K562 (cell line): ENCODE measurements at regions not wholly inside any gene's neighbourhood (a gene's known extent, or its start where the extent isn't known, plus 50 kb on each side); places are given as distances from the start of the nearest gene placed in this dataset.

ENCODE experiments used
- BACH1 ChIP-seq: fragments of 200-800 bp; sonication (Bioruptor generic); IDR thresholded peaks from 2 replicates; pipeline ENCODE4 v1.6.1; 2016; ENCODE audit warnings: missing genetic modification characterization, missing compliant biosample characterization
- CBX2 ChIP-seq: fragments of 200-600 bp; sonication (generic); IDR thresholded peaks from one replicate; pipeline ENCODE4 v1.6.1; 2012; ENCODE audit warnings: mild to moderate bottlenecking, low read length, inconsistent platforms; ENCODE audit not compliant: insufficient read depth, poor library complexity, severe bottlenecking
- MAFF ChIP-seq: IDR thresholded peaks from 2 replicates; pipeline ENCODE4 v1.6.1; 2012; ENCODE audit warnings: low read length, improper control_type of control experiment
- MTA2 ChIP-seq: fragments of 450-650 bp; IDR thresholded peaks from 2 replicates; pipeline ENCODE4 v1.6.1; 2016; ENCODE audit warnings: low read depth
- TAF1 ChIP-seq: IDR thresholded peaks from 2 replicates; pipeline ENCODE4 v1.6.1; 2011; ENCODE audit warnings: mild to moderate bottlenecking, low read length, moderate library complexity; ENCODE audit not compliant: insufficient read depth, control insufficient read depth, severe bottlenecking; ENCODE audit errors: extremely low read depth
- ZNF347 ChIP-seq: fragments of 450-650 bp; formaldehyde crosslinking; IDR thresholded peaks from 2 replicates; pipeline ENCODE4 v1.4.0; 2020; ENCODE audit warnings: low read depth, mild to moderate bottlenecking, moderate library complexity
- ZNF778 ChIP-seq: fragments of 450-650 bp; formaldehyde crosslinking; IDR thresholded peaks from 2 replicates; pipeline ENCODE4 v1.4.0; 2020; ENCODE audit warnings: mild to moderate bottlenecking, moderate library complexity
- TF ChIP-seq, protein P1 (sequence below), 2 experiments: fragments of 450-650 bp; IDR thresholded peaks; 2 replicates each; pipeline ENCODE4 v1.6.1; 2016
- TF ChIP-seq, protein P2 (sequence below), 3 experiments: IDR thresholded peaks in 2 of 3; conservative IDR thresholded peaks in 1 of 3; 2 replicates each; pipeline ENCODE4 v1.5.1; 2011 to 2012; ENCODE audit warnings: low read length in 3 of 3, mild to moderate bottlenecking in 3 of 3, control low read depth in 2 of 3, improper control_type of control experiment in 1 of 3, inconsistent platforms in 1 of 3, low read depth in 1 of 3, mixed read lengths in 1 of 3, moderate library complexity in 1 of 3; ENCODE audit not compliant: insufficient read depth in 2 of 3

DNA sequence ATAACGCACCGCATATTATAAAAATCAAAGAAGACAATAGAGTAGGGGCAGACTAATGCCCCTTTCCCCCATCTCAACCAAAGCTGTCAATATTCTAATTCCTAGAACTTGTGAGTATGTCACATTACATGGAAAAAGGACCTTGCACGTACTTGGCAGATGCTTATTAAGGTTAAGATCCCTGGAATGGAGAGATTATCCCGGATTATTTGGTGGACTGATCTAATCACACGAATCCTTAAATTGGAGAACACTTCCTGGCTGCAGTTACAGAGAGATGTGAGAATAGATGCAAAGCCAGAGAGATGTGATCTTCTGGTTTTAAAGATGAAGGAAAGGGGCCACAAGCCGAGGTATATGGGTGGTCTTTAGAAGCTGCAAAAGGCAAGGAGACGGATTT is 548.7 kb downstream of the SPRY1 start:
- TF ChIP-seq, protein P1, sequence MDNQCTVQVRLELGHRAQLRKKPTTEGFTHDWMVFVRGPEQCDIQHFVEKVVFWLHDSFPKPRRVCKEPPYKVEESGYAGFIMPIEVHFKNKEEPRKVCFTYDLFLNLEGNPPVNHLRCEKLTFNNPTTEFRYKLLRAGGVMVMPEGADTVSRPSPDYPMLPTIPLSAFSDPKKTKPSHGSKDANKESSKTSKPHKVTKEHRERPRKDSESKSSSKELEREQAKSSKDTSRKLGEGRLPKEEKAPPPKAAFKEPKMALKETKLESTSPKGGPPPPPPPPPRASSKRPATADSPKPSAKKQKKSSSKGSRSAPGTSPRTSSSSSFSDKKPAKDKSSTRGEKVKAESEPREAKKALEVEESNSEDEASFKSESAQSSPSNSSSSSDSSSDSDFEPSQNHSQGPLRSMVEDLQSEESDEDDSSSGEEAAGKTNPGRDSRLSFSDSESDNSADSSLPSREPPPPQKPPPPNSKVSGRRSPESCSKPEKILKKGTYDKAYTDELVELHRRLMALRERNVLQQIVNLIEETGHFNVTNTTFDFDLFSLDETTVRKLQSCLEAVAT (IDR thresholded peaks at IDR 0.05): no peak
- no peak for TF ChIP-seq ZNF347 (CRISPR knock-in tag)
- no peak for TF ChIP-seq MTA2
- TF ChIP-seq CBX2: no peak
- no peak for TF ChIP-seq BACH1
- TF ChIP-seq, protein P2, sequence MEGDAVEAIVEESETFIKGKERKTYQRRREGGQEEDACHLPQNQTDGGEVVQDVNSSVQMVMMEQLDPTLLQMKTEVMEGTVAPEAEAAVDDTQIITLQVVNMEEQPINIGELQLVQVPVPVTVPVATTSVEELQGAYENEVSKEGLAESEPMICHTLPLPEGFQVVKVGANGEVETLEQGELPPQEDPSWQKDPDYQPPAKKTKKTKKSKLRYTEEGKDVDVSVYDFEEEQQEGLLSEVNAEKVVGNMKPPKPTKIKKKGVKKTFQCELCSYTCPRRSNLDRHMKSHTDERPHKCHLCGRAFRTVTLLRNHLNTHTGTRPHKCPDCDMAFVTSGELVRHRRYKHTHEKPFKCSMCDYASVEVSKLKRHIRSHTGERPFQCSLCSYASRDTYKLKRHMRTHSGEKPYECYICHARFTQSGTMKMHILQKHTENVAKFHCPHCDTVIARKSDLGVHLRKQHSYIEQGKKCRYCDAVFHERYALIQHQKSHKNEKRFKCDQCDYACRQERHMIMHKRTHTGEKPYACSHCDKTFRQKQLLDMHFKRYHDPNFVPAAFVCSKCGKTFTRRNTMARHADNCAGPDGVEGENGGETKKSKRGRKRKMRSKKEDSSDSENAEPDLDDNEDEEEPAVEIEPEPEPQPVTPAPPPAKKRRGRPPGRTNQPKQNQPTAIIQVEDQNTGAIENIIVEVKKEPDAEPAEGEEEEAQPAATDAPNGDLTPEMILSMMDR (IDR thresholded peaks at IDR 0.05 in 2 of 3, conservative IDR thresholded peaks at IDR 0.05 in 1 of 3; ENCODE audit: insufficient read depth in 2 of 3, low read depth in 1 of 3, low read length in 3 of 3): no peak
- TF ChIP-seq MAFF: no peak
- no peak for TF ChIP-seq ZNF778
- TF ChIP-seq TAF1: no peak
